ENCODE measurements at regions not wholly inside any gene's neighbourhood (a gene's known extent, or its start where the extent isn't known, plus 50 kb on each side); places are given as distances from the start of the nearest gene placed in this dataset.

DNA sequence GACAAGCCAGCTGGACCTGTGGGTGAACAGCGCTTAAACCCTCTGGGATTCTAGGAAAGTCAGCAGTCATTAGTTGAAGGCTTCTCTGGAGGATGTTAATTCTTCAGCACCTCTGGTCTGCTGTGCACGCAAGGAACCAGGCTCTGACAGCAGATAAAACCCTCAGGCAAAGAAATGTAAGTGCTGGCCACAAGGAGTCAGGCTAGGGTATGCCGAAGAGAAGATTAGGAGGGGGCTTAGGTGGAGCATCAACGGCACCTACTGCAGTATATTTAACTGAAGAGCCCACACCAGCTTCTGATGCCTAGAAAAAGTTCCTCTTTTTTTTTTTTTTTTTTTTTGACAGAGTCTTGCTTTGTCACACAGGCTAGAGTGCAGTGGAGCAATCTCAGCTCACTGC, 304.2 kb upstream of the MC4R start:
- Histone ChIP-seq H3K9me3 (no peaks in the 10 kb centered on the region), H3K4me3 (no peak overlapping the region), H3K27me3 (no peaks in the 10 kb centered on the region), H3K36me3 (no peaks in the 10 kb centered on the region)
- no peak for DNase-seq

DNA sequence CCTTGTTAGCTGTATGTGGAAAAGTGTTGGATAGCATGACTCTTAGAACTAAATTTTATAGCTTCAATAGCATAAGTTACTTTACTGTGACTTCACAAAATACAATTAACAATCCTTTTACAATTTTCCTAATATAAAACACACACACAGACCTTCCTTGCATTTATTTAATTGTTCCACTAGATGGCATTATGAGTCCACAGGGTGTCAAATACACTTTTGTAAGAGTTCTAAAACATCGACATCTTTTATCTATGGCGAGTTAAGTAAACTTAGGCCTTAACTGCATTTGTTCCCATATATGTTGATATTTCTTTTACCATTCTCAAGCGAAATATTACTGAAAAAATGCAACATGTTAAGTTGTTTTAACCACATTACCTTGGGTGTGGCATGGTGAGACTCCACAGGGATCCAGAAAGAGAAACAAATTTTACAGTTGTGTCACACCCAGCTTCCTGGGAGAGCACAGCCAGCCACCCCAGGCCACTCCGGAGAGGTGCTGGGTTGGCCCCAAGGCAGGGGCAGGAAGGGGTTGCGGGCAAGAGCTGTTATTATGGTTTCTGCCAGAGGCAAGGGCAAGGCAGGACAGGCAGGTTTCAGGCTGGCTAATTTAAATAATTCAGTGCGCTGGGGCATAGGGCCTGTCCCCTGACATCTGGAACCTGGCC, 312.4 kb upstream of the MC4R start:
- Histone ChIP-seq H3K4me3 (no peak overlapping the region), H3K27me3 (no peaks in the 10 kb centered on the region), H3K9me3 (no peaks in the 10 kb centered on the region), H3K36me3 (no peaks in the 10 kb centered on the region)
- DNase-seq, result no peak

DNA sequence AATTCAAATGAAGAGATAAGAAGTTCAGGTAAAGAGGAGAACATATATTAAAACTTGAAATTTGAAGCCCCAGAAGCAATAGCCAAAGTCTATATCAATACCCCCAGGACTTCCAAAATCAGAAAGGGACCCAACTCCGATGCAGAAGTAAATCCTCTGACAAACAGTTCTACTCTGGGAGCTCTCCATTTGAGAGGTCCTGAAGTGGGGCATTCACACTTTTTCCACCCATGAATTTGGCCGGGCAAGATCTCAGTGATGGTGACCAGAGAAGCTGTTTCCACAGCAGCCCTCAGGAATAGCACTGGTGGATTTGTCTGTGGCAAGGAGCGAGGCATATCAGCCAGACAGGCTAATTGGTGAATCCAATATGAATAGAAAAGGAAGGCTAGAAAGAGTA, 313.6 kb upstream of the MC4R start:
- no peak for DNase-seq
- Histone ChIP-seq H3K27me3 (no peaks in the 10 kb centered on the region), H3K4me3 (no peak overlapping the region), H3K9me3 (no peaks in the 10 kb centered on the region), H3K36me3 (no peaks in the 10 kb centered on the region)

DNA sequence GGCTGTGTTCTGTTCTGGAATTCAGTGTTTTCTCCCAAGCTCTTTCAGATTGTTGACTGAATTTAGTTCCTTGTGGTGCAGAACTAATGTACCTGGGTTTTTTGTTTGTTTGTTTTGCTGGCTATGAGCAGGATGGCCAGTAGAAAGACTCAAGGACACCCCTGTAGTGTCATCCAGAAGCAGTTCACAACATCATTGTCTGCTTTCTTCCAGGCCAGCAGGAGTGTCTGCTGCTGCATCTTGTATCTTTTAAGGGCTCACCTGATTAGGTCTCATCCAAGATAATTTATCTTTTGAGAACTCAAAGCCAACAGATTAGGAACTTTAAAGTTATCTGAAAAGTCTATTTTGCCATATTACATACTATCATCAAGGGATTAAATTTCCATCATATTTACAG, 318.5 kb upstream of the MC4R start:
- H3K4me3 ChIP-seq, result no peak overlapping the region
- H3K9me3 ChIP-seq, result no peaks in the 10 kb centered on the region
- DNase-seq, result no peak
- no peaks in the 10 kb centered on the region for H3K27me3 ChIP-seq
- no peaks in the 10 kb centered on the region for H3K36me3 ChIP-seq

DNA sequence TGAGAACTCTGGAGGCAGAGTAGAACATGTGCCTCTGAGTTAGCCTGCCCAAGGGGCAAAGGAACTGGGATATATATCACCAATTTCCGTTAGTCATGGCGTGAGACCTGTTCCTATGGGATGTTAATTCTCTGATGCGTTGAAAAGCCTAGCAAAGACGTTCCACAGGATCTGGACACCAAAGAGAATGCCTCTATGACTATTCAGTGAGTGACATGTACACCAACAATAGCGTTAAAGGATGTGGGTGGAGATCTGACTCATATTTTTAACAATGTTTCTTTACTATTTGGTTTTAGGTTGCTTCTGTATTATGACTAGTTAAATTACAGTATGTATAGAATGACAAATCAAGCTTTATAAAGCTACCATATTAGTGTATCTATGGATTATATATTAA, 320.9 kb upstream of the MC4R start:
- no peaks in the 10 kb centered on the region for H3K27me3 ChIP-seq
- no peak overlapping the region for H3K4me3 ChIP-seq
- DNase-seq, result no peak
- H3K36me3 ChIP-seq, result no peaks in the 10 kb centered on the region
- H3K9me3 ChIP-seq, result no peaks in the 10 kb centered on the region

DNA sequence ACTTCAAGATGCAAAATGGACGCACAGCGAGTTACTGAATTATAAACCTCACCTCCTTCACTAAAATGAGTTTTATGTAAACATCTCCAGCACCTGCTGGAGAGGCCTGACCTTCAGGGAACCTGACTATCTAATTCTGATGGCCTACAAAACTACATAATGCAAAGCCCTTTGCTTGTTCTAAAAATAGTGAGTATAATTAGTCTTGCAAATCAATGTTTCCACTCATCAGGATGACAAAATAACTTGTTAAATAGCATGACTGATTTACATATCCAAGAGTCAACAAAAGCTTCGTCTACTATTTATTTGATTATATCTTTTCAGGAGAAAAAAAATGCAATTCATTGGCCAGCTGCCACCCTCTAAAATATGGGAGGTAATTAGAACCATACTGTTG, 326.3 kb upstream of the MC4R start:
- H3K4me3 ChIP-seq, result no peak overlapping the region
- DNase-seq, result no peak
- H3K9me3 ChIP-seq, result no peaks in the 10 kb centered on the region
- no peaks in the 10 kb centered on the region for H3K36me3 ChIP-seq
- H3K27me3 ChIP-seq, result no peaks in the 10 kb centered on the region

DNA sequence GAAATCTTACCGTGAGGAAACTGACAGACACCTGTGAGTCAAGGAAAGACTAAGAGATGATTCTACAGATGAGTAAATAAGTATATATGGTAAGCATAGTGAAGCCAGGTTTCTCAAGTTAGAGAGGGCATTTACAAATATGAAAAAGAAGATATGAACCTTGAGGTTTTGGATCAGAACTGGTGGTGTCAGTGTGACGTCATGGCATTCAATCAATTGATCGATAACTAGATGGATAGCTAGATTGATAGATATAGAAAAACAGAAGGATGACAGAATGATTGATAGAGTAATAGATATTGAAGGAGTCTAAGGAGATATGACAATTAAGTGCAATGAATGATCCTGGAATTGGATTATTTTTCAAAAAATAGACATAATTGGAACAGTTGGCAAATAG, 350.2 kb upstream of the MC4R start:
- H3K27me3 ChIP-seq, result no peaks in the 10 kb centered on the region
- H3K4me3 ChIP-seq, result no peak overlapping the region
- DNase-seq, result no peak
- no peaks in the 10 kb centered on the region for H3K9me3 ChIP-seq
- H3K36me3 ChIP-seq, result no peaks in the 10 kb centered on the region

DNA sequence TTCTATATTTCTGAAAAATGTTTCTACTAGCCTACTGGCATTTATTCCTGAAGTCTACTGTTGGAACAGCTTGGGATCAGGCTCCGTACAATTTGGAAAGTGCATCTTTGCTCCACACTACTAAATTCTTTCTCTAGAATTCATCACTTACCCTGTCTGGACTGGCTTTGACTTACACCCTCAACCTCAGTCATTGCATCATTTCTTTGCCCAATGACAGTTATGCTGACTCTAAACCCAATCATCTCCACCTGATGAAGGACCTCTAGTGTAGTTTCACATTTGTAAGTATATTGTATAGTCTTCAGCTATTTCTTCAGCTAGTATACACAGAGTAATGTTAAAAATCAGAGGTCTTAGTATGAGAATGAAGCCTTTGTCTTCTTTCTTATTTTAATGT, 359.6 kb upstream of the MC4R start:
- no peak overlapping the region for H3K4me3 ChIP-seq
- no peaks in the 10 kb centered on the region for H3K9me3 ChIP-seq
- DNase-seq, result no peak
- no peaks in the 10 kb centered on the region for H3K27me3 ChIP-seq
- no peaks in the 10 kb centered on the region for H3K36me3 ChIP-seq

DNA sequence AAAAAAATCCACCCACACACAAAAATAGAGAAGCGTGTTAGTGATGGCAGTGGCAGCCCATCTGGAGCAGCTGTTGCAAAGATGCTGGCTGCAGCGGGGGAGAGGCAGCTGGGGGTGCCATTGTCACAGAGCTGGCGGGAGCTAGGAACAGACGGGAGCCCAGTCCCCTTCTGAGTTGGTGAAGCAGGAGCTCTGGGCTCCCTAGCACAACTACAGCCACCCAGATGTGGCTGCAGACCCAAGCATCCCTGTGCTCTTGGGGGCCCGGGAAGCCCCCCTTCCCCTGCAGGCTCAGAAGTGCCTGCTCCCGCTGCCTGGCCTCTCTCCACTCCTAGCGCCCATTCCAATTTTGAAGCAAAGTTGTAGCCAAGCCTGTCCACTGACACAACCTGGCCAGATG, 366.6 kb upstream of the MC4R start:
- no peaks in the 10 kb centered on the region for H3K27me3 ChIP-seq
- no peak overlapping the region for H3K4me3 ChIP-seq
- H3K9me3 ChIP-seq, result no peaks in the 10 kb centered on the region
- no peaks in the 10 kb centered on the region for H3K36me3 ChIP-seq
- DNase-seq, result no peak

DNA sequence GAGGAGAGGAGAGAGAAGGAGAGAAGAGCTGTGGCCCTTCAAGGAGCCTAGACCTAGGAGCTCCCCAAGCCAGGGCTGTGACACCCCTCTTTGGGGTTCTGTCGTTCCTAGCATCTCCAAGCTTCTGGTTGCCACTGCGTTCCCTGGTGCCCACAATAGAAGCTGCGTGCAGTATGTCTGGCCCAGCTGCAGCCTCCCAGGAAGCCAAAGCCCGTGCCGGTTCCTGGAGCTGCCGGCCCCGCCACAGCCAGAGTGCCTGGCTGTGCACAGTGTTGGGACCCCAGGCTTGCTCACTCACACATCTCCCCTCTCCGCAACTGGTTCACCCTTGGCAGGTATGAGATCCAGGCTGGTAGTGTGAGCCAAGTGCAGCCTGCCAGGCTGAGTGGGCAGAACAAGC, 367.7 kb upstream of the MC4R start:
- DNase-seq, result no peak

DNA sequence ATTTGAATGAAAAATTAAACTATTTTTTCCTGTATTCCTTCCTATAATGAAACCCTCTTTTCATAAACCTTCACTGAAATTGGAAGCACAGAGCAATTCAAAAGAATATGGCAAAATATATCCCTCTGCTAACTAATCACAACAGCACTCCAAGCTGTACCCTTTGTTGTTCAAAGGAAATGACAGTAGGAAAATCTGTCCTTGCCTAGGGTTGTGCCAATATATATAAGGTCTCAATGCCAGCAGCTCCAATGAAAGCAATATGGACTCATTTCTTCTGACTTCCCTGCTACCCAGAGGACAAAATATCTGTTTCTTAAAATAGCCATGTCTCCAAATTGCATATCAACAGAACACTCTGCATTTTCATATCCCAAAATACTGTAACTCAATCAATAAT, 373.9 kb upstream of the MC4R start:
- Histone ChIP-seq H3K4me3 (no peak overlapping the region), H3K27me3 (no peaks in the 10 kb centered on the region), H3K36me3 (no peaks in the 10 kb centered on the region), H3K9me3 (no peaks in the 10 kb centered on the region)
- DNase-seq, result no peak

More for the DNA sequence above, 367.7 kb upstream of the MC4R start:
- H3K36me3 ChIP-seq, result no peaks in the 10 kb centered on the region
- no peak overlapping the region for H3K4me3 ChIP-seq
- H3K9me3 ChIP-seq, result no peaks in the 10 kb centered on the region
- no peaks in the 10 kb centered on the region for H3K27me3 ChIP-seq

DNA sequence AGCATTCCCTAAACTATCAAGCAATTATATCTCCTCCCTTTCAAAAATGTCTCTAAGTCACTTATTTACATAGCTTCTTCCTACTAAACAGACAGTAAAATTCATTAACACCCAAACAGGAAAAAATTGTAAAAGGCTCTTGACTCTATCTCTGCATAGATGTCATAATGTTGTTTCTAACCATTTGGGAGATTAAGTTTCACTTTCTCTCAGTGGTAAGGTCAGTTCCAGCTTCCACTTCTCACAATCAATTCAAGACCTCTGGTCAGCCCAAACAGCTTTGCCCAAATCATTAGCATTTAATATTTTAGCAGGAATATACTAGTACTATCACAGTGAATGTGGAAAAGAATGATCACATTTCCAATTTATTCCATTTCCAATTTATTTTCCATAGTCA, 374.3 kb upstream of the MC4R start:
- no peak for DNase-seq
- Histone ChIP-seq H3K9me3 (no peaks in the 10 kb centered on the region), H3K36me3 (no peaks in the 10 kb centered on the region), H3K27me3 (no peaks in the 10 kb centered on the region), H3K4me3 (no peak overlapping the region)

DNA sequence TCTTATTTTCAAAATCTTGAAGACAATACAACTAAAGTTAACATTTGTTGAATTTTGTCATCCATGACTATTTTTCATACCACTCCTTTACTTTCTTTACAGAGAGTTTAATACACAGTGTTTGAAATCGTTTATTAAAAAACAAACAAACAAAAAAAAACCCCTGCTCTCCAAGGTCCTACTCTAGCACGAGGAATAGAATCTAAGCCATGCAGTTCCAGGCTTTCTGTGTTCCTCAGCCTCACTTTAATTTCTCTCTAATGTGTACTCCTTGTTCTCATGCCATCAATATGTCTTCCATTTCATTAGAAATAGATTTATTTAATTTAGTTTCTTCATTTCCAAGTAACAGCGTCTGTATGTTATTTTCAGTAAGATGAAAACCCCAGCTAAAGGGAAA, 381.2 kb upstream of the MC4R start:
- Histone ChIP-seq H3K4me3 (no peak overlapping the region), H3K36me3 (no peaks in the 10 kb centered on the region), H3K9me3 (no peaks in the 10 kb centered on the region), H3K27me3 (no peaks in the 10 kb centered on the region)
- no peak for DNase-seq

DNA sequence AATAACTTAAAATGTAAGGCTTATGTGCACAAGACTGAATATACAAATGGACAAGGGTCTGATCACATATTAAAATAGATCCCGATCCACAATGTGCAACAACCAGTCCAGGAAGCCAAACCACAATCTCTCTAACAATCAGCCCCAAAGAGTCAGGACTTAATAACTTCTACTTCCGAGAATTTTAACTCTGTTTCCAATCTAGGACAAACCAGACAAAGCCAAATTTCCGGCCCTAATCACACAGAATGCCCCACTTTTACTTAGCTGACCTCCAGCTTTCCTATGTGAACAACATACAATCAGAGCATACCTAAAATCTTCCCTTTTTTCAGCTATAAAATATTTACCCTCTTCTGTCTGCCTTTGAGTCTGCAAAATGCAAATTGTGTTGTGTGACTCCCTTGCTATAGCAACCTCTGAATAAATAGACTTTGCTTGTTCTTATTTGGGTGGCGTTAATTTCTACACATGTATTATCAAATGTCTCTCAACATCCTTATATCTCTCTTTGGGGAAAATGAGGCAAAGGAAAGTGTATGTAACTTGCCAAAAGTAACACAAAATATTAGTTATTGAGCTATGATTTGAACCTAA, 381.9 kb upstream of the MC4R start:
- H3K9me3 ChIP-seq, result no peaks in the 10 kb centered on the region
- no peak overlapping the region for H3K4me3 ChIP-seq
- no peak for DNase-seq
- H3K36me3 ChIP-seq, result no peaks in the 10 kb centered on the region
- no peaks in the 10 kb centered on the region for H3K27me3 ChIP-seq

DNA sequence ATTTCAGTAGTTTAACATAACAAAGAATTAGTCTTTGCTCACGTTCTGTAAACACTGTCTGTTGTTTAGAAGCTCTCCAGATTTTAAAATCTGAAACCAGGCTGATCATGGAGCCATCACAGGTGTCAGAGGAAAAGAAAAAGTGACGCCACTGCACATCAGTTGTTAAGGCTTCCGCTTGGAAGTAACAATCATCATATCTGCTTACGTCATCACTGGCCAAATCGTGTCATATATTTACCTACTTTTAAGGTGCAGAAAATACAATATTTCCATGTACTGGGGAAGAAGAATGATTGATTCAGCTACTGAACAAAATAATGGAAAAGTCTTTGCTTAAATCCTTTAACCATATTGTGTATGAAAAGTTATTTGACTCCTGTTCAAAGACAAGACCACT, 382.6 kb upstream of the MC4R start:
- no peaks in the 10 kb centered on the region for H3K27me3 ChIP-seq
- no peak overlapping the region for H3K4me3 ChIP-seq
- H3K9me3 ChIP-seq, result no peaks in the 10 kb centered on the region
- H3K36me3 ChIP-seq, result no peaks in the 10 kb centered on the region
- no peak for DNase-seq

DNA sequence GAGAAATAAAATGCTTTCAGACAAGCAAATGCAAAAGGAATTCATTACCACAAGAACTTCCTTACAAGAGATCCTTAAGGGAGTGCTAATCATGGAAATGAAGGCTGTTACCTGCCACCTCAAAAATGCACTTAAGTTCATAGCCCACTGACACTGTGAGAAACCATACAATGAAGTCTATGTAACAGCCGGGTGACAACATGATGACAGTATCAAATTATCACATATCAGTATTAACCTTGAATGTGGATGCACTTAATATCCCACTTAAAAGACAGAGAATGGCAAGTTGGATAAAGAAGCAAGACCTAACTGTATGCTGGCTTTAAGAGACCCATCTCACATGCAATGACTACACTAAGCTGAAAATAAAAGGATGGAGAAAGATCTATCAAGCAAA, 403.4 kb upstream of the MC4R start:
- H3K36me3 ChIP-seq, result no peaks in the 10 kb centered on the region
- no peaks in the 10 kb centered on the region for H3K9me3 ChIP-seq
- H3K27me3 ChIP-seq, result no peaks in the 10 kb centered on the region
- no peak for DNase-seq
- no peak overlapping the region for H3K4me3 ChIP-seq

DNA sequence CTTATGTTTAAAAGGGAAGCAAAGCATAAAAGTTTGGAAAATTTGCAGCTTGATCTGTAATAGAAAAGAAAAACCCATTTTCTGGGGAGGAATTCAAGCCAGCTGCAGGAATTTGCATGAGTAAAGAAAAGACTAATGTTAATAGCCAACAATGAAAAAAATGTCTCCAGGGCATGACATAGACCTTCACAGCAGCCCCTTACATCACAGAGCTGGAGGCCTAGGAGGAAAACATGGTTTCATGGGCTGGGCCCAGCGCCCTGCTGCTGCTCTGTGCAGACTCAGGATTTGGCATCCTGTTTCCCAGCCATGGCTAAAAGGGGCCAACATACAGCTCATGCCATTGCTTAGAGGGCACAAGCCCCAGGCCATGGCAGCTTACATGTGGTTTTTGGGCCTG, 411.6 kb upstream of the MC4R start:
- H3K4me3 ChIP-seq, result no peak overlapping the region
- H3K36me3 ChIP-seq, result no peaks in the 10 kb centered on the region
- no peaks in the 10 kb centered on the region for H3K27me3 ChIP-seq
- no peak for DNase-seq
- no peaks in the 10 kb centered on the region for H3K9me3 ChIP-seq

DNA sequence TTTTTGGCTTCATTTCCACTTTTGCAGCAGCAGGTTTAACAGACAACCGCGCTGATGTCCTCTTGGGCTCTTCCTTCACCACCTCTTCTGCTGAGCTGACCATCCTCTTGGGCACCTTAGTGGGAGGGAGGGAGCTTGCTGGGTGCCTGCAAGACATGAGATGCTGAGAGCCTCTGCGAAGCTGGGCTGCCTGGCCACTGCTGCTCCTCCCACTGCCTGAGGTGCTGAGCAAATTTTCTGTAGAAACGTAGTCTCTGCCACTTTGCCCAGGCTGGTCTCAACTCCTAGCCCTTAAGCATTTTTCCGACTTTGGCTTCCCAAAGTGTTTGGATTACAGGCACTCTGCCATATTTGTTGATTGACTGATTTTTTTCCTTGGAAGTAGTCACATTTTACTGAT, 422.2 kb upstream of the MC4R start:
- Histone ChIP-seq H3K36me3 (no peaks in the 10 kb centered on the region), H3K9me3 (no peaks in the 10 kb centered on the region), H3K4me3 (no peak overlapping the region), H3K27me3 (0 out of 2 replicates have a peak, but pooled peaks cover 4% of the 10 kb centered on the region)
- DNase-seq, result no peak

DNA sequence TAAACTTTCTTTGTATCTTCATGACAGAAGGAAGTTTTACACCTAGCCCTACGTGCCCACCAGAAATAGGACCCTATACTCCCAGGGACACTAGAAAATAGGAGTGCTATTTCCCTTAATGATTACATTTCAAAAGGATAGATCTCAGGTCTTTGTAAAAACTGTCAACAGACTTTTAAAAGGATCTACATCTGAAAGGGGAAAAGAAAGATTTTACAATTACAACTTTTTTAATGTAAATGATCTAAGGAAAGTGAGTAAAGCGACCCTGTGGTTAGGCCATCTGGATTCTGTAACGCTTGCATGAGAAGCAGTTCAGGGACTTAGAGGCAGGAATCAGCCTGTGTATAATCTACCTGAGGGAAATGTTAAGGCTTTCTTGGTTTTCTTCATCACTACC, 431.8 kb upstream of the MC4R start:
- Histone ChIP-seq H3K27me3 (no peaks in the 10 kb centered on the region; the same call in 1 of the 2 replicates), H3K36me3 (no peaks in the 10 kb centered on the region), H3K4me3 (no peak overlapping the region), H3K9me3 (no peaks in the 10 kb centered on the region)
- DNase-seq, result no peak

All from MG63 (cell line).